OCI-LY7 (cell line): ENCODE measurements at regions not wholly inside any gene's neighbourhood (a gene's known extent, or its start where the extent isn't known, plus 50 kb on each side); places are given as distances from the start of the nearest gene placed in this dataset.

ENCODE experiments used
- EZH2phosphoT487 ChIP-seq: fragments of 200-600 bp; sonication (generic); IDR thresholded peaks from 2 replicates; pipeline ENCODE4 v1.6.1; 2018; ENCODE audit warnings: low read depth, borderline replicate concordance, mild to moderate bottlenecking, mixed run types, antibody characterized with exemption, low read length, moderate library complexity, mixed read lengths
- TF ChIP-seq, protein P1 (sequence below): fragments of 200-600 bp; sonication (generic); conservative IDR thresholded peaks from 2 replicates; pipeline ENCODE4 v1.5.1; 2014; ENCODE audit warnings: mild to moderate bottlenecking, antibody characterized with exemption, low read length, moderate library complexity, mixed read lengths

GRCh38 chr5:74166064-74166463 is 474.5 kb downstream of the ENC1 start:
- TF ChIP-seq, protein P1, sequence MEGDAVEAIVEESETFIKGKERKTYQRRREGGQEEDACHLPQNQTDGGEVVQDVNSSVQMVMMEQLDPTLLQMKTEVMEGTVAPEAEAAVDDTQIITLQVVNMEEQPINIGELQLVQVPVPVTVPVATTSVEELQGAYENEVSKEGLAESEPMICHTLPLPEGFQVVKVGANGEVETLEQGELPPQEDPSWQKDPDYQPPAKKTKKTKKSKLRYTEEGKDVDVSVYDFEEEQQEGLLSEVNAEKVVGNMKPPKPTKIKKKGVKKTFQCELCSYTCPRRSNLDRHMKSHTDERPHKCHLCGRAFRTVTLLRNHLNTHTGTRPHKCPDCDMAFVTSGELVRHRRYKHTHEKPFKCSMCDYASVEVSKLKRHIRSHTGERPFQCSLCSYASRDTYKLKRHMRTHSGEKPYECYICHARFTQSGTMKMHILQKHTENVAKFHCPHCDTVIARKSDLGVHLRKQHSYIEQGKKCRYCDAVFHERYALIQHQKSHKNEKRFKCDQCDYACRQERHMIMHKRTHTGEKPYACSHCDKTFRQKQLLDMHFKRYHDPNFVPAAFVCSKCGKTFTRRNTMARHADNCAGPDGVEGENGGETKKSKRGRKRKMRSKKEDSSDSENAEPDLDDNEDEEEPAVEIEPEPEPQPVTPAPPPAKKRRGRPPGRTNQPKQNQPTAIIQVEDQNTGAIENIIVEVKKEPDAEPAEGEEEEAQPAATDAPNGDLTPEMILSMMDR = no peak
- no peak for TF ChIP-seq EZH2phosphoT487
